GM19351 (cell line): ENCODE measurements at regions not wholly inside any gene's neighbourhood (a gene's known extent, or its start where the extent isn't known, plus 50 kb on each side); places are given as distances from the start of the nearest gene placed in this dataset.

Source experiments
- ATAC-seq: cut with Tn5 transposase; IDR thresholded peaks from one replicate; pipeline ENCODE4 v1.9.1; 2021; ENCODE audit warnings: mild to moderate bottlenecking, moderate library complexity; ENCODE audit not compliant: unreplicated experiment

DNA sequence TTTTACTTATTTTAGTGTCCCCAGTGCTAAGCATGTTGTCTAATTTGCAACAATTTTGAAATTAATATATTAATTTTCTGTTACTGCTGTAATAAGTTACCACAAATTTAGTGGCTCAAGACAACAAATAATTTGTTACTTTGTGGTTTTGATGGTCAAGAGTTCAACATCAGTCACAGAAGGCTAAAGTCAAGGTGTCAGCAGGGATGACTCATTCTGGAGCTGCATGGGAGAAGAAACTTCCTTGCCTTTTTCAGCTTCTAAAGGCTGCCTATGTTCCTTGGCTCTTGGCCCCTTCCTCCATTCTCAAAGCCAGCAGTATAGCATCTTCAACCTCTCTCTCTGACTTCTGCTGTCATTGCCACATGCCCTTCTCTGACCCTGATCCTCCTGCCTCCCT lies 271.8 kb downstream of the HLX start:
- no peak for ATAC-seq

DNA sequence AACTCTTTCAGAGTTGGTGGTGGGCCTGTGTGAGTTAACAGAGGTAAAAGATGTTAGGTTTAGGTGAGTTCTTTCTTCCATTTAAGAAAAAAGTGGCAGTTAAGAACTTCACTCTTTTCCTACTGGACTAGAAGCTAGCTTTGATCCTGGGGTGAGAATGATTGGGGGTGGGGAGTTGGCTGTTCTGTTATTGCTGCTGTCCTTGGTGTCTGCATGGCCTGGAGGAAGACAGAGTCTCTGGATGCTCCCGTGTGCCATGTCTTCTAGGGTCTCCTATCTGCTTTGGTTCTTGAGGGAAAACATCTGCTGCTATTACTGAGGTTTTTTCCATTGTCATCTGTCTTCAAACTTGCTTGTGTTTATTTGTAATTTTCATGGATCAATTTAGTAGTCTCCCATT lies 275.7 kb downstream of the HLX start:
- ATAC-seq = no peak

DNA sequence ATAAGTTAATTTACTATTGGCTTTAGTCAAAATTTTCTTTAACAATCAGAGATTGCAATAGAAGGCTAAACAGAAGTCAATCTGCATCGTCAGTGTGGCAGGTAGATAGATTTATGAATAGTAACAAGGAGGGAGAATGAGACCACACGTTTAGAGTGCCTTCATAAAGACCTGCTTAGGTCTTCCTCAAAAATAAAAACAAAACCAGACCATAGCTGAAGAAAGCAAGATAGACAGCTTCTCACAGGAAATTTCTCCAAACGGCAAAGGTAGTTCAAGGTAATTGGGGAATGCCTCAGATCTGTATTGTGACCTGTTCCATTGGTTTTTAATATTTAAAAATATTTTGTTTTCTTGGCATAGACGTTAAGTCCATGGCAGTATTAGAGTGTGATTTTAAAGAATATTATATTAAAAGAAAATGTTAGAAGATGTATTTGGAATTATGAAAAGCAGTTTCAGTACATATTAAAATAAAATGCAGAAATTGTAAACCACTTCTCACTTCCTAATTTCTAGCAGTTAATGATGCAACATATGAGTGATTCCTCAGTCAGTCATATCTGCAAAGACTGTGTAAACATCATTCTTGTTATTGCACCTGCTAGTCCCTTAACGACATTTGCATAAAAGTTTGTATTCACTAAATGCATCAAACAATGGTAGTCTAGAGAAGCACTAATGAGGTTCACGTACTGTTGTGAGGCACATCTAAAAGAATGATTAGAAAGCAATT lies 278.0 kb downstream of the HLX start:
- peak; percentile 98 for ATAC-seq

DNA sequence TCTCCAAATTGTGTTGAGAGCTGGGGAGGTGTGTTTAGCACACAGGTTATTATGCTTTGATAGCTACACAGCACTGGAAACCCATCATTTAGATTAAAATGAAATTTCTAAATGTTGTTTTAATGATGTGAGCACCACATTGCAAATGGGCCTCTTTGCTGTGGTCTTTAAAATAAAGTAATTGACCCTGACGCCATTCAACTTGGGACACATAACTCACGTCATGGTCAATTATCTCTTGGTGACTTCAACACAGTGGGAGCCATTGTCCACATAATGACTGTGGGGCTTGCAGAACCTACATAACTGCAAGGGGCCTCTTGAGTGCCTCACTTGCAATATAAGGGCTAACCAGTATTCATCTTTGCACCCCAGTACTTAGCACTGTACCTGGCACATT lies 280.4 kb downstream of the HLX start:
- no peak for ATAC-seq

DNA sequence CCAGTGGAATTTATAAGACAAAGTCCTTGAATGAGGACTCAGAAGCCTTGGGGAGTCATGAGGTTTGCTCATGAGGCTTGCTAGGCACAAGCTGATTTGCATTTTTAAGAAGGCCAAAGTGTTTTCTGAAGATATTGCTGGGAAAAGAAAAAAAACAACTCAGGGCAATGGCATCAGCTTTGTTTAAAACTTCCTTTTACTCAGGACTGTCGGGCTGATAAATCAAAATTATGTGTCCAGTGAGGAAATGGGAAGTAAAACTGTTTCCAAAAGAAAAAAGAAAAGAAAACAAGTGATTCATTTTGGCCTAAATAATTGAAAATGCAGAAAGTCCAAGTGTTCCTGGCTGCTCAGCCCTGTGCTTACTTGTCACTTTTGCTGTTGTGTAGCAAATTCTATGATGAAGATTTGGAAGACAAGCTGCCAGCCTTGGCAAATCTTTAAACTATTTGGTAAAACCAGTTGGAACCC lies 282.4 kb downstream of the HLX start:
- no peak for ATAC-seq

DNA sequence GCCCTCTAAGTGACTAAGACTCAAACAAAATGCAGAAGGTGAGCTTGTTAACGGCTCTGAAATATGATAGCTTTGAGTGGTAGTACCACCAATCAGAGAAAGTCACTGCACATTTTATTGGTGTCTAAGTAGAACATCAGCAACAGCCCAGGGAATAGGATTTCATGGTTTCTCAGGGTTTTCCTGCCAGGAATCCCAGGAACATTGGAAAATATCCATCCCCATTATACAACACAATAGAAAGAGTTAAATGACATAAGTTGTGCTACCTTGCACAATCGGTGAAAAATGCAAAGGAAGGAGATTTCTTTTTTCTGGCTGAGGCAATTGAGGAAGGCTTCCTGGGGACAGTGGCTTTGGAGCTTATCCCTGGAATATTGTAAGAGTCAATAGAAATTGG lies 283.1 kb downstream of the HLX start:
- ATAC-seq = no peak

DNA sequence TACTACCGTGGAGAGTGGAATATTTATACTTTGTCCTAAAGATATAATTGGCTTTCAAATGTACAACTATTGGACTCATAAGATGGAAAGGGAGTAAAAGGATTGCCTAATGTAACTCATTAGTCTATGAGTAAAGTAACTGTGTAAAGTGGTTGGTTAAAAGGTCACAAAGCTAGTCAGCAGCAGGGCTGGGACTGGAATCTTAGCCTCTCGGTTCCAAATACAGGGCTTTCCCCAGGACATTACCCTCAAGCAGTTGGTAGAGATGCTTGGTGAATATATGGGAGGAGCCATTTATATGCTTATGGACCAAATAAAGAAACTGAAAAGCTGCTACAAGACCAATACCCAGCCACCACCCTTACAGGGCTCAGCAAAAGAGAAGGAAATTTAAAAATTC lies 283.7 kb downstream of the HLX start:
- ATAC-seq = no peak

DNA sequence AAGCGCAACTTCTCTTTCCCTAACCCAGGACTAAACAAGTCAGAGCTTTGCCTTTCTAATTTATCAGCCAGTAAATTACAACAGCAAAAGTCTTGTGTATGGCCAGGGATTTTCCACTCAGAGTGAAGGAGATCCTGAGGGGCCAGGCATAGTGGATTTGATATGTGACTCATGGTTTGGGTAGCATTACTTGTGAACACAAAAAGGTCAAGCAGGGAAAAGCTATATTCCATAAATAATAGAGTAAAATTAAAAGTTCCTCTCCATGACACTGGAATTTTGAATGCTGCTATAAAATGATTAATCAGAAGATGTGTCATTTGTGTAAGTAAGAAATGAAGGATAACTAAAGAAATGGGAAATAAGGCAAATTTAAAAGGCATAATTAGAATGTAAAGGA lies 284.8 kb downstream of the HLX start:
- no peak for ATAC-seq

DNA sequence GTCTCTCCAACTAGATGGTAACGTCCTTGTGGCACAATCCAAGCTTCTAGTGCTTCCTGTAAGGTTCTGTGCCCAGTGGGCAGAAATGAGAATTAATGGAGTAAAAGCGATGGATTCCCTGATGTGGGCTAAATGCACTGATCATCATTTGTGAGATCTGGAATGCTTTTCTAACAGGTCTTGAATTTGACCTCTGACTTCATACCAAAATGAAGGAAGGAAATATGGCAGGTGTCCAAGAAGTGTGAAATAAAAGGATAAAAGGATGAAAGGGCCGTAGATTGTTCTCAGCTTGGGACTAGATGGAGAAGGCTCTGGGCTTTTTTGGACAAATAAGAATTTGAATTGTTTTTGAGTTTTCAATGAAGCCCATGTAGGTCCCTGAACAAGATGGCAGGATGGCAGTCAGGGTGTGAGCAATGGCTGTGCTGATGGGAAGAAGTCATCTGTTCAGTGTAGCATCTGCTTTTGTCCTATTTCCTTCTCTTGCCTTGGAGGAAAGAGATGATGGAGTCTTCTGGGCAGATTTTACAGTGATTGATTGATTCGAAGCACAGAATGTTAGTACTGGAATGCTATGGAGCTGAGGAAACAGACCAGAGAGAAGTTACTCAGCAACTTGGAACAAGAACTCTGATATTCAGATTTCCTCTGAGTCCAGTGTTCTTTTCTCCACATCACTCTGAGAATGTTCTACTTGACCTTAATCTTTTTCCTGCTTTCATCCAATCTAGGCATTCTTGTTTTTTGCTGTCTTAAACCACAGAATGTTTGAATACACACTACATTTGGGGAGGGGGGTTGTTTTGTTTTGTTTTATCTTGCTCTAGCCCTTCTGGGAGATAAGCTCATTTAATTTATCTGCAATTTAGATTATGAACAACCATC lies 286.0 kb downstream of the HLX start:
- no peak for ATAC-seq

DNA sequence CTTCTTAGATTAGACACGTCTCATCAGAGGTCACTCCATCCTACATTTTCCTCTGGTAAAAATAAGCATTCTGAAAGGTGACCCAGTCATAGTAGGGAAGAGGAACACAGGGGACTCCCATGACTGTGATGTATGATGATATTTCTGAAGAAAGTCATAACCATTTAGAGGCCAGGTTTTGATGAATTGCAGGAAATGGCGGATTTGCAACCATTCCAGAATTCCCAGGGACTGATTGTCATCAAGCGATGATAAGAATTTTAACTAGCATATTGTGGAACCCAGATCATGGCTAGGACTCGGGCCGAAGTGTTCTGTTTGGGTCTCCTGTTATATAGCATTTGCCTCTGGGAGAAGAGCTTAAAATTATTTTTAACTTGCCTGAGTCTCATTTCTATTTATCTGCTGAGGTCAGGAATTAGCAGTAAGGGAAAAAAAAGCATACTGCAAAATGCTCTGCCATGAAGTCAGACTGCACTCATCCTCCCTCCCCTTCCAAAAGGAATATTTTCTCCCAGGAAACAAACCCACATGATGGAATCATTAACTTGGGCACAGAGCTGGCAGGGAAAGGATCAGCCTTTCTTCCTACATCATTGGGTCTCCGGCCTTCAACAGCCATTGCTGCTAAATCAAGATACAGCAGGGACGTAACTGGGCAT lies 286.7 kb downstream of the HLX start:
- no peak for ATAC-seq

DNA sequence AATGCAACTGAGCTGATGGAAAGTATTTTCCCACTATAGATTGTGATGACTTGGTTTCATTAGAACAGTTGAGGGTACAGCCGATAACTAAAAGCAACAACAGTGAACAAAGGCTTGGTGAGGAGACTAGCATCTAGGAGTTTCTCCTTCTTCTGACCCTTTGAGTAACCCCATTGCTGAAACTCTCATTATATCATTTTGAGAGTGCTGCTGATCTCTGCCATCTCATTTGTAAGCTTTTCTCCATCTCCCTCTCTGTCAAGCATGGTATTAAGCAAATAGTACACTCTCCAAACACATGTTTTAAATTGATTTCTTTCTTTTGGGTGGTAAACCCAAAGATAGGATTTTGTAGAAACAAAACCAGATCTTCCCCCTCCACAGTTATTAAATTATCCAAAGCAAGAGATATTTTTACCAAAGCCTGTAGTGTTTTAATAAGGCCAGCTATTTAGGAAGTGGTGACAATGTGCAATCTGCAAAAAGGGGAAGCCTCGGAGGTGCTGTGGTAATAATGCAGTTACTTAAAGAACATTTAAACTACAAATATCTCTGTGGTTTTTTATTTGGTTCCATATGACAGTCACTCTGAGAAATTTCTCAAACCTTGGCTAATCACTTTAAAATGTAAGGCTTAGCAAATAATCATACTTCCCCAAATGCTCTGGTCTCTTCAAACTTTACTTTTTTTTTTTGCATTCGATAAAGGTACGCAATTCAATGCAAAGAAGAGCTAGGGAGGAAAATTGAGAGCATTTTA lies 287.5 kb downstream of the HLX start:
- ATAC-seq = peak; percentile 93

DNA sequence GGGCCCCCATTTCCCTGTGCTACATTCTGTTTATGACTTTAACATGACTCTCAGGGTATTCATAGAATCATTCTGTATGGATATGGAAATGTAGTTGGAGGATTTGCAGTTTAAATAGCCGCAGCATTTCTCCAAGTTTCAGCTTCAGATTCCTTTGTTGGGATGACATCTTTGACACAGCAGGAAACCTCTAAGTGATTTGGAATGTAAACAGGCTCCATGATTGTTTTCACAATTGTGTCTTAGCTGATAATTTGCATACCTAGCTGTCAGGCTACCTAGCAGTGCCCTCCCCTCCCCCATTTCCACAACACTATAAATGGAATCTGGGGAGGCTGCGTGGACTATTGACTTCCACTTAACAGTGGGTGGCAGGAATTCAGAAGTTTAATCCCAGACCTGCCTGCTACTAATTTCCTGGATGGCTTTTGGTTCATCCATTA lies 290.2 kb downstream of the HLX start:
- no peak for ATAC-seq

DNA sequence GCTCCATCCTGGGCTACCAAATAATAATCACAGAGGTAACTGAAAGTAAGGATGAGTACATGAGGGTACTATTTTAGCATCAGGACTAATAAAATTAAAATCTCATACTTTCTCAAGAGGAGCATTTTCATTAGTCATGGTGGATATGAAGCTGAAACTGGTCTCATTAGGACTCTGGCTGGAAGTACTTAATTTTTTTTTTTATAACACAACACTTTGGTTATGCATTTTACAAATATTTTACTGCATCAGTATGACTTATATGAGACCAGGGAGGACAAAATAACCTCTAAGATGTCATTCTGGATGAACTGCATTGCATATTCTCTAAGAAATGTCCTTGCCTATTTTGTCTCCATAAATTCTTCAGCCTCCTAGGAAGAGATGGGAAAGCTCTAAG lies 290.9 kb downstream of the HLX start:
- no peak for ATAC-seq

DNA sequence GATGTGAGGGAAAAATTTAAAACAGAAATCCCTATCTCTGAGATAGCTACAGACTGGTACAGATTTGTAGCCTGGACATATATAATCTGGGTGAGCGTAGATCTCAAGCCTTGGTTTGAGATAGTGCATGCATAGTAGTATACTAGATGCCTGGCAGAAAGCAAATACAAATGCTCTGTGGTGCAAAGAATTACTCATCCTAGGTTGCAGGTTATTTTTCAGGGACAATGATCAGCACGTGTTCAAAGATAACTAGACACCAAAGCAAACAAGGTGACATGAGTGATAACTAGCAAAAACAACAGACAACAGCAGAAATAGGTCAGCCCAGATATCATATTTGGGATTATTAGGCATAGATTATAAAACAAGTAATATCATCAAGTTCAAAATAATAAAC lies 292.5 kb downstream of the HLX start:
- ATAC-seq = no peak

DNA sequence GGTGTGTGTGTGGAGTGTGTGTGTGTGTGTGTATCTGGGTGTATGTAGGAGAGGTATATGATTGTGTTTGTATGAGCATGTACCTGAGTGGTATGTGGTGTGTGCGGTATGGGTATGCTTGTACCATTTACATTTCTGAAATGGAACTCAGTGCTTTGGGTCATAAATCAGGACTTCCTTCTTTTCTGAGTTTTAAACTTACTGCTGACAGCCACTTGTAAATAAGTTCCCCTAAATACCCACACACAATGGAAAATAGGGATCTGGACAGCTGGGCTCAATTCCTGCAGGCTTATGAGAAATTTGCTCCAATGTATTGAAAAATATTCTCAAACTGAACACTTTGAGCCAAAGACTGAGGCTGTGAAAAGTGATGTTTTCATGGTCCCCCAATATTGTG lies 293.6 kb downstream of the HLX start:
- no peak for ATAC-seq

DNA sequence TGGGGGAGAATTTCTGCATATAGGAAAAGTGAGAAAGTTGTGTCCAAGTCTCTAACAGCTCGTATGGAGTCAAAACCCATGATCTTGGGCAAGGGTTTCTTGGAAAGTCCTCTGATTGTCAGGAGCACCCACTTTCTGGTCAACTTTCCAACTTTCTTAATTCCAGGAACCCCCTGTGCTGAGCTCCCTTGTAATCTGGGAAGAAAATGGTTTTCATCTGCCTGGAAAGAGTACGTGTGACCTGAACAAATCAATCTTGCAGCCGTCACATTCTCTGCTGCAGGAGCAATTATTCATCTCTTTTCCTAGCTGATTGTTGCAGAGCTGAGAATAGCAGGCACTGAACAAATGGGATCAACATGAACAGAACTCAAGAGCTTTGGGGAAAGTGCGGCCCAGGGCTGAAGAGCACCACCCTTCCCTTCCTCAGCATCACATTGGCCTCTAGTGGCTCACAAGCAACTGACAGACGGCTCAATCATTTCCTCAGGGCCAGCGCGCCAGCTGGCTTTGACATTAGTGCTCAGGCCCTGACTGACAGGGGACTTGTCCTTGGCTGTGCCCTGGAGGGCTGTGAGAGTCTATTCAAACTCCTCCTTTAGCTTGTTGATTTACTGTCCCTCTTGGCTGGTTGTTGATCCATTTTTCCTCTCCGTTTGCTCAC lies 295.2 kb downstream of the HLX start:
- no peak for ATAC-seq

DNA sequence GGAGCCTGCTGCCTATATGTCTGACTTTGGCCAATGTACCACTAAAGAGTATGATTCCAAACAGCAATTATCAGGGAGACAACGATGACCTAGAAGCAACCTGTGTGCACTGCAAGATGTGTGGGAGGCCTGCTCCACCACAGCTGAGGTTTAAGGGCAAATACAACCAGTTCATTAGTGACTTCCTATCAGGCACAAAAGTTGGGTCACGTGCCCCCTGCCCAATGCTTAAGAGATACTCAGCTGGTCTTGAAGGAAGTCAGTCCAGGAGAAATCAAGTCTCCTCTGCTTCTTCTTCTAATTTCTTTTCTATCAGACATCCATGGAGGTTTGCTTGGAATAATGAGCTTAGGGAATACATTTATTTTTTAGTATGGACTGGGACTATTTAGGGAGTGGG lies 296.0 kb downstream of the HLX start:
- ATAC-seq = no peak

DNA sequence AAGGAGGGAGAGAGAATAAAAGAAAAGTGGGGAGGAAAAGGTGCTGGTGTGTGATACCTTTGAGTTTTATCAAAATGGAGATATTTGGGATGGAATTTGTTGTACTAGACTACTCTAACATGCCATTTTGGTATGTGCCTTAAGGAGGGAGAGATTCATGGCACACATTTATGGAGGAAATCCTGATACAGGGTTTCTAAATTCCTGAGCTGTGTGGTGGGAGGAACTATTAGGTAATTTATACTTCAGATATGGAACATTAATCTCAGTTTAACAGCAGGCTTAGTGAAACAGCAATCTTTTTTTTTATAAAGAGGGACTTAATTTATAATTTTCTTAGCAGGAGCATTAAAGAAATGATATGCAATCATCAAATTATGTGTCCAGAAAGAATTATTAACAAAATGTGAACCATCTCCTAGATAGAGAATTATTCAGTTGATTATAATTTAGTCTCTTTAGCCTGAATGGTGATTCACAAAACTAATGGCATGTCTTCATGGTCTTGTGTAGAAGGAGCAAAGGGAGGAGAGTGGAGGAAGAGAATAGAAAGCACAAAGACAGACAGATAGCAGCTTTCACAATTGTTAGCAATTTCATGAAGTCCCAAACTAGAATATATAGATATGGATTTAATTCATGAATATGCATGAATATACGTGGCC lies 301.6 kb downstream of the HLX start:
- ATAC-seq = no peak

DNA sequence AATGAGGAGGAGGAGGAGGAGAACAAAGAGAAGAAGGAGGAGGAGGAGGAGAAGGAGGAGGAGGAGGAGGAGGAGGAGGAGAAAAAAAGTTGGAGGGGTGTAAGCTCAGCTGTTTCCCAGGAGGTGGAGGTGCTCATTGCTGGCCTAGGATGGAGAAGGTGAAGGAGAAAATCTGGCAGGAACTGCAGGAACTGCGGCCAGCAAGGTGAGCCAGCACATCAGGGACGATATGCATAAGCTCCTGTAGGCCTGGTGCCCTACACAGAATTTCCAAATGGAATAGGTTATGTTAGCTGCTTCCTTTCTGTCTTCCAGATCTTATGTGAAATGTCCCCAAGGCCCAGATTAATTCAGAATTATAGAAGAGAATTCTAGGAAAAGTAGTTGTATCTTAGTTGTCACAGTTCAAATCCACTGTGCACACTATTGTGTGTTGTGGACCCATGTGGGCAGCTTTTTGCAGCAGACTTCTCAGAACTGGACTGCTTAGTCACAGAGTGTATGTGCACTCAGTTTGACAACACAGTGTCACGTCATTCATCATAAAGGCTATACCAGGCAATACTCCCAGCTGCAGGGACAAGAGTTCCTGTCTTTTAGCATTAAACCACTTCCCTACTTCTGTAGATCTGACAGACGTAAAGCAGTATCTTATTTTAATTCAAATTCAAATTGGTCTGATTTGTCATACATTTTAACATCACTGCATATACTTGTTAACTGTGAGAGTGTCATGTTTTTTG lies 303.7 kb downstream of the HLX start:
- ATAC-seq = no peak
